GM04503 (cell line): ENCODE measurements at regions not wholly inside any gene's neighbourhood (a gene's known extent, or its start where the extent isn't known, plus 50 kb on each side); places are given as distances from the start of the nearest gene placed in this dataset.
A peak's percentile ranks its signal among the peaks of the same experiment; 100 is the strongest.
"Not testable (repeated sequence)": the region's sequence is repeated elsewhere in the genome, so short reads cannot be mapped to it uniquely, and the experiment has no call there.

Experiments
- DNase-seq: peaks from one replicate; pipeline ENCODE4 v3.0.0-alpha.2; 2012; ENCODE audit warnings: low read depth

- DNase-seq: no peak
Measured at GRCh38 chr4:40681600-40681999, 51.9 kb upstream of the RBM47 start.

GRCh38 chr4:40682290-40683101 lies 52.8 kb upstream of the RBM47 start:
- no peak for DNase-seq

GRCh38 chr4:40683536-40684145 lies 54.0 kb upstream of the RBM47 start:
- DNase-seq: not testable (repeated sequence)

GRCh38 chr4:40684404-40684803 lies 54.7 kb upstream of the RBM47 start:
- DNase-seq: no peak

- no peak for DNase-seq
Measured at GRCh38 chr4:40685300-40685699, 55.6 kb upstream of the RBM47 start.

GRCh38 chr4:40686081-40686913 lies 56.6 kb upstream of the RBM47 start:
- no peak for DNase-seq

- no peak for DNase-seq
Measured at GRCh38 chr4:40687676-40688389, 58.2 kb upstream of the RBM47 start.

- no peak for DNase-seq
Measured at GRCh38 chr4:40688446-40689095, 58.9 kb upstream of the RBM47 start.

GRCh38 chr4:40693946-40694345 lies 55.8 kb upstream of the NSUN7 start:
- DNase-seq: no peak

GRCh38 chr4:40697476-40697875 lies 52.3 kb upstream of the NSUN7 start:
- DNase-seq: not testable (repeated sequence)

- DNase-seq: no peak
Measured at GRCh38 chr4:40698733-40699132, 51.0 kb upstream of the NSUN7 start.

- peak; percentile 42 for DNase-seq
Measured at GRCh38 chr4:40699648-40700047, 50.1 kb upstream of the NSUN7 start.
